ENCODE measurements at regions not wholly inside any gene's neighbourhood (a gene's known extent, or its start where the extent isn't known, plus 50 kb on each side); places are given as distances from the start of the nearest gene placed in this dataset.

DNA sequence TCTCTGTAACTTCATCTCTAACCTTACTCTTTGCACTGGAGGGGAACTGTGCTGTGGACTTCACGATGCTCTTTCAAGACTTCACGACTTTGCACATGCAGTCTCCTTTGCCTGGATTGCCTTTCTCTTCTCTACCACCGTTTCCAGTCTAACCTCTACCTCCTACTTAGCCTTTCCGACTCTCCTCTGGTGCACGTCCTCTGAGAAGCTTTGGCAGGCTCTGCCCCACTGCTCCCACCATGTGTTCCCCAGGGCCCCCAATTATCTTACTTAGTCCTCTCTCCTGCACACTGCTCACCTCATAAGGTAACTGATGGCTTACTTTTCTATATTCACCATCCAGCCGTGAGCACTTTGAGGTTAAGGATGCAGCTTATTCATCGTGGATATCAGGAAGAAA, 101.7 kb upstream of the GJB5 start:
- DNase-seq (no peak), ATAC-seq (no peak)
- no peaks in the 10 kb centered on the region for H3K4me1 ChIP-seq
- H3K4me3 ChIP-seq, result no peak overlapping the region
- H3K27ac ChIP-seq, result no peak overlapping the region
- H3K36me3 ChIP-seq, result no peaks in the 10 kb centered on the region
- peaks cover 40% of the 10 kb centered on the region for H3K27me3 ChIP-seq (ENCODE audit: low read depth)
- TF ChIP-seq, protein P1, sequence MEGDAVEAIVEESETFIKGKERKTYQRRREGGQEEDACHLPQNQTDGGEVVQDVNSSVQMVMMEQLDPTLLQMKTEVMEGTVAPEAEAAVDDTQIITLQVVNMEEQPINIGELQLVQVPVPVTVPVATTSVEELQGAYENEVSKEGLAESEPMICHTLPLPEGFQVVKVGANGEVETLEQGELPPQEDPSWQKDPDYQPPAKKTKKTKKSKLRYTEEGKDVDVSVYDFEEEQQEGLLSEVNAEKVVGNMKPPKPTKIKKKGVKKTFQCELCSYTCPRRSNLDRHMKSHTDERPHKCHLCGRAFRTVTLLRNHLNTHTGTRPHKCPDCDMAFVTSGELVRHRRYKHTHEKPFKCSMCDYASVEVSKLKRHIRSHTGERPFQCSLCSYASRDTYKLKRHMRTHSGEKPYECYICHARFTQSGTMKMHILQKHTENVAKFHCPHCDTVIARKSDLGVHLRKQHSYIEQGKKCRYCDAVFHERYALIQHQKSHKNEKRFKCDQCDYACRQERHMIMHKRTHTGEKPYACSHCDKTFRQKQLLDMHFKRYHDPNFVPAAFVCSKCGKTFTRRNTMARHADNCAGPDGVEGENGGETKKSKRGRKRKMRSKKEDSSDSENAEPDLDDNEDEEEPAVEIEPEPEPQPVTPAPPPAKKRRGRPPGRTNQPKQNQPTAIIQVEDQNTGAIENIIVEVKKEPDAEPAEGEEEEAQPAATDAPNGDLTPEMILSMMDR (IDR thresholded peaks at IDR 0.05), result no peak
- H3K9me3 ChIP-seq, result no peaks in the 10 kb centered on the region
- intact Hi-C loops (cut with DNase I), result no loop called here

DNA sequence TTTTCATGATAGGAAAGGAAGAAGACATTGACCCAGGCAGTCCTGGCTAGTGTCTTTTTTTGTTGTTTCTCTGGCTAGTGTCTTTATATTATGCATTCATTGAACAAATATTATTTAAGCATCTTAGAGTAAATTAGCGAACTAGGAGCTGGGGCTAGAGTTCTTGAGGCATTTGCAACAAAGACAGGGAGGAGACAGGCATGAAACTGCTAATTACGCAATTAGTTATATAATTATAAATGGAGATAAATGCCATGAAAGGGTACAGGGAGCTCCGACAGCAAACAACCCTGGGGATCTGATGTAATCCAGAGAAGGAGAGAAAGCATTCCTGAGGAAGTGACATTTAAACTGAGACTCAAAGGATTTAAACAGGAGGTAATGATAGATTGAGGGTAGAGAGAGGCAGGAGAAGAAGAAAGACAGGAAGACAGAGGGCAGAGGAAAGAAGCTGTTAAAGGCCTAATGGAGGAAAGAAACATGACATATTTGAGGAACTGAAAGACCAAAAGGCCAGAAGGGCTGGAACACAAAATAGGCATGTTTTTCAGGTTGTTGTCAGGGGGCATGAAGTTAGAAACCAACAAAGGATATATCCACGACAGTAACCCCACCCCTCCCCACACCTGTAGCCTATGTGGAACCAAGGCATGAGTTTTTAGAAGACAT, 99.5 kb upstream of the GJB5 start:
- Histone ChIP-seq H3K27ac (no peak overlapping the region), H3K36me3 (no peaks in the 10 kb centered on the region), H3K27me3 (ENCODE audit: low read depth) (peaks cover 28% of the 10 kb centered on the region), H3K4me3 (no peak overlapping the region), H3K4me1 (no peaks in the 10 kb centered on the region), H3K9me3 (no peaks in the 10 kb centered on the region)
- TF ChIP-seq, protein P1 (IDR thresholded peaks at IDR 0.05), result no peak
- ATAC-seq (no peak), DNase-seq (no peak)
- intact Hi-C loops (cut with DNase I), result no loop called here

DNA sequence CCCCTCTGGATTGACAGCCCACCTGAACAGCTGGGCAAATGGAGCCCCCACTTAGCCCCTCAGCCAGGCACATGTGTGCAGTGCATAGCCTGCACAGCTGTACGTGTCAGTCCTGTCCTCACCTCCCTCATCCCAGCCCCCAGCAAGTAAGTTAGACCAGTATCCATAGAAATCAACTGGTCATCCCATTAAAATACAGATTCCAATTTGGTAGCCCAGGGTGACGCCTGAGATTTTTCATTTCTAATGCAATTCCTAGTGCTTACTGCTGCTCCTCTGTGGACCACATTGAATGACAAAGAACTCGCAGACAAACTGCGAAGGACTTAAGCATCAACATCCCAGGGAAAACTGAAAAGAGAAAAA, 99.0 kb upstream of the GJB5 start:
- intact Hi-C loops (cut with DNase I), result no loop called here
- DNase-seq (no peak), ATAC-seq (no peak)
- H3K9me3 ChIP-seq, result no peaks in the 10 kb centered on the region
- no peaks in the 10 kb centered on the region for H3K36me3 ChIP-seq
- peaks cover 24% of the 10 kb centered on the region for H3K27me3 ChIP-seq (ENCODE audit: low read depth)
- H3K27ac ChIP-seq, result no peak overlapping the region
- no peaks in the 10 kb centered on the region for H3K4me1 ChIP-seq
- no peak overlapping the region for H3K4me3 ChIP-seq
- TF ChIP-seq, protein P1 (IDR thresholded peaks at IDR 0.05), result no peak

DNA sequence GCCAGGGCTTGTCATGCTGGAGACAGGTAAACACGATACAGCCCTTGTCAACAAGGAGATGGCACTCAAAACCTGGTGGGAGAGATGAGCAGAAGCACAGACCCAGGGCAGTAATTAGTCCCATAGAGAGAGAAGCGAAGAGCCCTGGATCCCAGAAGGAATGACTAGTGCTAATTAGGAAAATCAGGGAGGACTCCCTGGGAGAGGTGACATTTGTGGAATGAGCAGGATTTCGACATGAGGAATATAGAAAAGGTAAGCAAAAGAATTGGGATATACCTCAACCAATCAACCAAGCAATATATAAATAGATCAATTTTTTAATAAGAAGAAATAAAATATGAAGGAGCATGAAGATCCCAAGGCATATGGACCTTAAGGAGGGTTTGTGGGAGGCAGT, 98.5 kb upstream of the GJB5 start:
- TF ChIP-seq, protein P1 (IDR thresholded peaks at IDR 0.05), result no peak
- Histone ChIP-seq H3K27ac (no peak overlapping the region), H3K9me3 (no peaks in the 10 kb centered on the region), H3K36me3 (no peaks in the 10 kb centered on the region), H3K27me3 (ENCODE audit: low read depth) (peaks cover 21% of the 10 kb centered on the region), H3K4me1 (no peaks in the 10 kb centered on the region), H3K4me3 (no peak overlapping the region)
- intact Hi-C loops (cut with DNase I), result no loop called here
- ATAC-seq (no peak), DNase-seq (no peak)

DNA sequence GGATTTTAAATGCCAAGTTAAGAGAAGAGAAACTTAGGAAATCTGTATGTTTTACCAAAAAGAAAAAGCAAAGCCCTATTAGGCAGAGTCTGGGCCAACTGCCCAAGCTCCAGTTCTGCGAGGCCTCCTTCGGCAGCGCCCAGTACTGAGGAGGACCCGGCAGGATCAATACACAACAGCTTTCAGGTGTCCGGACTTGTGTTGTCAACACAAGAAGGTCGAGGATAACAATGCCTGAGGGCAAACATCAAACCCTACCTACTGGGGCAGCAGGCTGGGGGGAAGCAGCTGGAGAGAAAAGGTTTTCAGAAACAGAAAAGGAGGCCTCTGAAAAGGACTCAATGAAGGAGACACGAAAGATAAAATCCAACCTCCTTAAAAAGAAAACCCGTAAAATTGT, 98.1 kb upstream of the GJB5 start:
- ATAC-seq, result no peak
- no peaks in the 10 kb centered on the region for H3K4me1 ChIP-seq

More for the DNA sequence above, 98.1 kb upstream of the GJB5 start:
- Histone ChIP-seq H3K27me3 (ENCODE audit: low read depth) (peaks cover 18% of the 10 kb centered on the region), H3K36me3 (no peaks in the 10 kb centered on the region), H3K4me3 (no peak overlapping the region), H3K9me3 (no peaks in the 10 kb centered on the region), H3K27ac (no peak overlapping the region)
- intact Hi-C loops (cut with DNase I), result no loop called here
- TF ChIP-seq, protein P1 (IDR thresholded peaks at IDR 0.05), result no peak
- no peak for DNase-seq

Data from lower lobe of right lung (tissue), 2 donors.